ENCODE measurements at regions not wholly inside any gene's neighbourhood (a gene's known extent, or its start where the extent isn't known, plus 50 kb on each side); places are given as distances from the start of the nearest gene placed in this dataset.

GRCh38 chr18:32553640-32554365 is 83.1 kb upstream of the GAREM1 start:
- H3K9me3 Mint-ChIP-seq, result peaks cover 0 to 2% (median 0%) of the 10 kb centered on the region in 8 donors
- intact Hi-C loops (cut with micrococcal nuclease), result loop anchor here (5.0 kb wide), 1 partner anchor 812 kb away; no protein-coding TSS in a partner anchor
- POLR2A ChIA-PET (ENCODE audit: partially characterized antibody), result no interaction called here
- Histone ChIP-seq H3K27ac (ENCODE audit: low read depth, low read length) (no peak overlapping the region), H3K9me3 (ENCODE audit: control insufficient read depth in 1 of 2, low read length in 2 of 2) (no peaks in the 10 kb centered on the region), H3K4me3 (ENCODE audit: low read length in 2 of 2) (no peak overlapping the region), H3K36me3 (ENCODE audit: insufficient read depth, low read length) (no peaks in the 10 kb centered on the region), H3K4me1 (ENCODE audit: insufficient read depth, low read length) (no peaks in the 10 kb centered on the region), H3K27me3 (ENCODE audit: insufficient read depth, low read length) (no peaks in the 10 kb centered on the region)
- DNase-seq, result no peak
- H3K4me1 Mint-ChIP-seq, result peaks cover 0 to 2% (median under 1%) of the 10 kb centered on the region in 4 donors
- H3K27ac Mint-ChIP-seq, result no peak overlapping the region
- peaks cover 3 to 4% of the 10 kb centered on the region in 2 donors for H3K27me3 Mint-ChIP-seq
- no peaks in the 10 kb centered on the region for H3K36me3 Mint-ChIP-seq
- no peak overlapping the region for H3K4me3 Mint-ChIP-seq
- CTCF ChIA-PET (ENCODE audit: partially characterized antibody), result interaction anchor here (0.8 to 11.3 kb wide), 5 partner anchors 9 to 401 kb away, joined by 3 to 216 read pairs (median 6); no protein-coding TSS in a partner anchor

GRCh38 chr18:32553174-32553573 is 82.5 kb upstream of the GAREM1 start:
- CTCF ChIA-PET (ENCODE audit: partially characterized antibody), result interaction anchor here (0.7 to 11.3 kb wide), 8 partner anchors 10 to 405 kb away, joined by 3 to 216 read pairs (median 6); no protein-coding TSS in a partner anchor
- no peaks in the 10 kb centered on the region for H3K36me3 Mint-ChIP-seq
- intact Hi-C loops (cut with micrococcal nuclease), result loop anchor here (5.0 kb wide), 1 partner anchor 811 kb away; no protein-coding TSS in a partner anchor

GRCh38 chr18:32552421-32553030 is 81.8 kb upstream of the GAREM1 start:
- POLR2A ChIA-PET (ENCODE audit: partially characterized antibody), result interaction anchor here (1.5 kb wide), 1 partner anchor 394 kb away, joined by 5 read pairs; no protein-coding TSS in a partner anchor
- Mint-ChIP-seq H3K36me3 (no peaks in the 10 kb centered on the region), H3K9me3 (peaks cover 0 to 2% (median 0%) of the 10 kb centered on the region in 8 donors), H3K27ac (no peak overlapping the region), H3K4me1 (peaks cover 0 to 2% (median under 1%) of the 10 kb centered on the region in 4 donors), H3K27me3 (peaks cover 3 to 4% of the 10 kb centered on the region in 2 donors), H3K4me3 (no peak overlapping the region)
- no peaks in the 10 kb centered on the region for H3K27me3 ChIP-seq (ENCODE audit: insufficient read depth, low read length)
- H3K36me3 ChIP-seq (ENCODE audit: insufficient read depth, low read length), result no peaks in the 10 kb centered on the region
- CTCF ChIA-PET (ENCODE audit: partially characterized antibody), result interaction anchor here (0.7 to 11.3 kb wide), 12 partner anchors 10 to 405 kb away, joined by 3 to 216 read pairs (median 5); no protein-coding TSS in a partner anchor
- no peaks in the 10 kb centered on the region for H3K9me3 ChIP-seq (ENCODE audit: control insufficient read depth in 1 of 2, low read length in 2 of 2)
- no peaks in the 10 kb centered on the region for H3K4me1 ChIP-seq (ENCODE audit: insufficient read depth, low read length)
- no peak overlapping the region for H3K4me3 ChIP-seq (ENCODE audit: low read length in 2 of 2)
- peak; percentile 51 to 60 (median 58) for DNase-seq
- intact Hi-C loops (cut with micrococcal nuclease), result loop anchor here (1.0 to 5.0 kb wide), 4 partner anchors 263 to 810 kb away; no protein-coding TSS in a partner anchor
- H3K27ac ChIP-seq (ENCODE audit: low read depth, low read length), result no peak overlapping the region

More at GRCh38 chr18:32553174-32553573, 82.5 kb upstream of the GAREM1 start:
- POLR2A ChIA-PET (ENCODE audit: partially characterized antibody), result interaction anchor here (1.5 kb wide), 1 partner anchor 395 kb away, joined by 5 read pairs; no protein-coding TSS in a partner anchor
- H3K4me3 ChIP-seq (ENCODE audit: low read length in 2 of 2), result no peak overlapping the region
- H3K27ac Mint-ChIP-seq, result peak overlapping the region in 1 of 7 donors; percentile 6
- H3K27me3 Mint-ChIP-seq, result peaks cover 3 to 4% of the 10 kb centered on the region in 2 donors
- H3K9me3 Mint-ChIP-seq, result peaks cover 0 to 2% (median 0%) of the 10 kb centered on the region in 8 donors
- no peak overlapping the region for H3K27ac ChIP-seq (ENCODE audit: low read depth, low read length)
- no peaks in the 10 kb centered on the region for H3K27me3 ChIP-seq (ENCODE audit: insufficient read depth, low read length)
- DNase-seq, result no peak
- H3K4me1 Mint-ChIP-seq, result peaks cover 0 to 2% (median under 1%) of the 10 kb centered on the region in 4 donors
- no peak overlapping the region for H3K4me3 Mint-ChIP-seq
- H3K36me3 ChIP-seq (ENCODE audit: insufficient read depth, low read length), result no peaks in the 10 kb centered on the region
- H3K9me3 ChIP-seq (ENCODE audit: control insufficient read depth in 1 of 2, low read length in 2 of 2), result no peaks in the 10 kb centered on the region
- H3K4me1 ChIP-seq (ENCODE audit: insufficient read depth, low read length), result no peaks in the 10 kb centered on the region

DNA sequence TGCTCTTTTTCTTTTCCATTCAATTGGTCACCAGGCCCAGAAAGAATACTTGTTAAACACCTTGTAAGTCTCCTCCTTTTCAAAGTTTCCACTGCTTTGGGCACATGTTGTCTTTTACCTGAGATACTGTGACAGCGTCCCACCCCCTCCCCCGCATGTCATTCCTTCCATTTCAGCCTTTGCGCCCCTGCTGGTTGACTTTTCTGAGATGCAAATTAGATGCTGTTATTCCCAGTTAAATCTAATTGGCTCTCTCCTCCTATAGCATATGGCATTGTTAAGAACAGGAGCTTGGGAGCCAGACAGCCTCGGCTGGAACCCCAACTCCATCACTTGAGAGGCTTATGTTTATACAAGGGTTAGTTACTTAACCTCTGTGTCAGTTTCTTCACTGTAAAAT is 80.3 kb upstream of the GAREM1 start:
- intact Hi-C loops (cut with micrococcal nuclease), result loop anchor here (5.0 kb wide), 1 partner anchor 809 kb away; no protein-coding TSS in a partner anchor
- DNase-seq, result no peak
- ChIA-PET CTCF (ENCODE audit: partially characterized antibody) (interaction anchor here (0.7 to 11.3 kb wide), 7 partner anchors 9 to 398 kb away, joined by 3 to 216 read pairs (median 5); no protein-coding TSS in a partner anchor), POLR2A (ENCODE audit: partially characterized antibody) (interaction anchor here (0.6 kb wide), 1 partner anchor 76 kb away, joined by 4 read pairs; no protein-coding TSS in a partner anchor)
- Mint-ChIP-seq H3K4me3 (no peak overlapping the region), H3K27ac (no peak overlapping the region), H3K27me3 (peaks cover 0 to 2% of the 10 kb centered on the region in 2 donors), H3K4me1 (peaks cover 0 to 2% (median under 1%) of the 10 kb centered on the region in 4 donors), H3K9me3 (peaks cover 0 to 2% (median 0%) of the 10 kb centered on the region in 8 donors), H3K36me3 (no peaks in the 10 kb centered on the region)
- no peak overlapping the region for H3K4me3 ChIP-seq (ENCODE audit: low read length in 2 of 2)
- H3K36me3 ChIP-seq (ENCODE audit: insufficient read depth, low read length), result no peaks in the 10 kb centered on the region
- no peaks in the 10 kb centered on the region for H3K27me3 ChIP-seq (ENCODE audit: insufficient read depth, low read length)
- no peaks in the 10 kb centered on the region for H3K4me1 ChIP-seq (ENCODE audit: insufficient read depth, low read length)
- H3K9me3 ChIP-seq (ENCODE audit: control insufficient read depth in 1 of 2, low read length in 2 of 2), result no peaks in the 10 kb centered on the region
- H3K27ac ChIP-seq (ENCODE audit: low read depth, low read length), result no peak overlapping the region

DNA sequence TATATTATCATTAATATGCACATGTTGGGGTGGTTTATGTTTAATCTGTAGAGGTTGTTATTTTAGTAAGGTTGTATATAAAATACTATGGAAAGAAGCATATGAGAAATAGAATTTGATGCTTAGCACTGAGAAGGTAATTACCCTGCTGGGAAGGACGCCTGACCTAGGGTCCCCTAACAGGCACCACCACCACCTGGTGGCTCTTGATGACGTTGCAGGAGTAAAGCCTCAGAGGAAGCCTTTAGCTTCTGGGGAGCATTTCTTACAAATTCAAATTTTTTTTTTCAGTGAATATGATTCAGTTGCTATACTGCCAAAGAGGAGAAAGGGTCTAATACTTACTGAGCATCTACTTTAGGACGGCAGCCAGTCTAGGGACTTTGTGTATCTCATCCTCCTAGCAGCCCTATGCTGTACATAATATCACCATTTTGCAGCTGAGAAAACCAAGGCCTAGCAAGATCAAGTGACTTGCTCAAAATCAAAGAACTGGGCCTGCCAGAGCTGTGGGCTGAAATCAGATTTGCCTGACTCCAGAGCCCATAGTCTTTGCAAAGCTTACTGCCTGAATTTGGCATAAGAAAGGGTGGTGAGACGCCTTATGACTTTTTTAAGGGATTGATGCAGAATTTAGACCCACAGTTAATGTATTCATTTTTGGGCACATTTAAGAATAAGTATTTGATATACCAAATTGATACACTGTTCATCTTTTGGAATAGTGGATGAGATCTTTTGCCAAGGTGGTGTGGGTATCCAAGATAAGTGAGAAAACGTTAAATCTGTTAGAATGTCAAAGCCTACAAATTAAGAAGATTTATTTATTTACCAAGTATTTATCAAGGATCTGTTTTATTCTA is 78.8 kb upstream of the GAREM1 start:
- peaks cover 0 to 2% (median under 1%) of the 10 kb centered on the region in 4 donors for H3K4me1 Mint-ChIP-seq
- Histone ChIP-seq H3K36me3 (ENCODE audit: insufficient read depth, low read length) (no peaks in the 10 kb centered on the region), H3K9me3 (ENCODE audit: control insufficient read depth in 1 of 2, low read length in 2 of 2) (no peaks in the 10 kb centered on the region), H3K27ac (ENCODE audit: low read depth, low read length) (no peak overlapping the region), H3K4me1 (ENCODE audit: insufficient read depth, low read length) (no peaks in the 10 kb centered on the region), H3K4me3 (ENCODE audit: low read length in 2 of 2) (no peak overlapping the region), H3K27me3 (ENCODE audit: insufficient read depth, low read length) (no peaks in the 10 kb centered on the region)
- POLR2A ChIA-PET (ENCODE audit: partially characterized antibody), result interaction anchor here (1.2 kb wide), 1 partner anchor 392 kb away, joined by 3 read pairs; no protein-coding TSS in a partner anchor
- H3K27me3 Mint-ChIP-seq, result peaks cover 2 to 3% of the 10 kb centered on the region in 2 donors
- no peak overlapping the region for H3K4me3 Mint-ChIP-seq
- H3K9me3 Mint-ChIP-seq, result peaks cover 0 to 2% (median 0%) of the 10 kb centered on the region in 8 donors
- peak in 4 of 5 donors; percentile 15 to 29 (median 22) for DNase-seq
- intact Hi-C loops (cut with micrococcal nuclease), result loop anchor here (5.0 kb wide), 1 partner anchor 807 kb away; no protein-coding TSS in a partner anchor
- no peak overlapping the region for H3K27ac Mint-ChIP-seq
- no peaks in the 10 kb centered on the region for H3K36me3 Mint-ChIP-seq
- CTCF ChIA-PET (ENCODE audit: partially characterized antibody), result interaction anchor here (0.7 to 11.3 kb wide), 8 partner anchors 8 to 396 kb away, joined by 3 to 216 read pairs (median 4); no protein-coding TSS in a partner anchor

GRCh38 chr18:32548688-32549087 is 78.0 kb upstream of the GAREM1 start:
- intact Hi-C loops (cut with micrococcal nuclease), result no loop called here
- Histone ChIP-seq H3K9me3 (ENCODE audit: control insufficient read depth in 1 of 2, low read length in 2 of 2) (no peaks in the 10 kb centered on the region), H3K4me1 (ENCODE audit: insufficient read depth, low read length) (no peaks in the 10 kb centered on the region), H3K27me3 (ENCODE audit: insufficient read depth, low read length) (no peaks in the 10 kb centered on the region), H3K36me3 (ENCODE audit: insufficient read depth, low read length) (no peaks in the 10 kb centered on the region), H3K27ac (ENCODE audit: low read depth, low read length) (no peak overlapping the region), H3K4me3 (ENCODE audit: low read length in 2 of 2) (no peak overlapping the region)
- H3K9me3 Mint-ChIP-seq, result peaks cover 0 to 2% (median 0%) of the 10 kb centered on the region in 8 donors
- ChIA-PET CTCF (ENCODE audit: partially characterized antibody) (interaction anchor here (1.3 to 11.3 kb wide), 2 partner anchors 9 to 390 kb away, joined by 4 to 216 read pairs; no protein-coding TSS in a partner anchor), POLR2A (ENCODE audit: partially characterized antibody) (interaction anchor here (1.2 kb wide), 1 partner anchor 391 kb away, joined by 3 read pairs; no protein-coding TSS in a partner anchor)
- H3K4me1 Mint-ChIP-seq, result peaks cover 0 to 2% (median under 1%) of the 10 kb centered on the region in 4 donors
- DNase-seq, result no peak
- no peak overlapping the region for H3K27ac Mint-ChIP-seq
- H3K4me3 Mint-ChIP-seq, result no peak overlapping the region
- H3K36me3 Mint-ChIP-seq, result no peaks in the 10 kb centered on the region
- peaks cover 2 to 3% of the 10 kb centered on the region in 2 donors for H3K27me3 Mint-ChIP-seq

Data from CD4-positive, alpha-beta memory T cell (primary cell).